ENCODE measurements at regions not wholly inside any gene's neighbourhood (a gene's known extent, or its start where the extent isn't known, plus 50 kb on each side); places are given as distances from the start of the nearest gene placed in this dataset.
"Not testable (repeated sequence)": the region's sequence is repeated elsewhere in the genome, so short reads cannot be mapped to it uniquely, and the experiment has no call there.

DNA sequence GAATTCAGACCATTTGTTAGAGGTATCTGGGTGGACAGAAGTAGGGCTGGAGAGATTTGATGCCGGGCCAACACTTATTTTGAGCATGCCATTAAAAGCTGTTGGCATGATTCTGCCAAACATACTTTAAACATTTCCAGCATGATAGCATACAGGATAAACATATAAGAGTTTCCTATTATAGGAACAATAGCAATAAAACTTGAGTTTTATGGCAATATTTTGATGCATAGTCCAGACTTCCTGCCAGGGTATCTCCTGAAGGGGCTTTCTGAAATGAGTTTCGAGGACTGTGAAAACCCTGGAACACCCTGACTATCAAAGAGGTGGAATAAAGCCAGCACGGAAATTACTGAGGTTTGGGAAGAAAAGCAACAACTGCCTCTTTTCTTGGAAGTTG lies 1398.0 kb upstream of the NXPH2 start:
- no peak for DNase-seq

DNA sequence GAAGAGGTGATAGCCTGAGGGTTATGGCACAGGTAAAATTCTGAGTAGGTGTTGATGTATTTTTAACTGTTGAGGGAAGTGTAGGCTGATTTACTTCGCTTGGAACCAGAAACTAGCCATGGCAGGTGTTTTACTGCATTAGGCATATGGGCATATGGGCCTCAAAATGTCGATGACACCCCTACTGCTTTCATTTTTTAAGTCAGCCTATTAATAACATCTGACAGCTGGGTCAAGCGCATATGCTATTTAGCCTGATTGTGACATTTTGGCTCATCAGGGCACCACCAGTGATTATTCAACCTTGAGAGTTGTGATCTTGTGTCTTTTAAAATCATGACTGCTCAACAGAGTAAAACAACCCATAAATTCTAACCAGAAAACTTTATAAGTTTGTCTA lies 1396.9 kb upstream of the NXPH2 start:
- no peak for DNase-seq

DNA sequence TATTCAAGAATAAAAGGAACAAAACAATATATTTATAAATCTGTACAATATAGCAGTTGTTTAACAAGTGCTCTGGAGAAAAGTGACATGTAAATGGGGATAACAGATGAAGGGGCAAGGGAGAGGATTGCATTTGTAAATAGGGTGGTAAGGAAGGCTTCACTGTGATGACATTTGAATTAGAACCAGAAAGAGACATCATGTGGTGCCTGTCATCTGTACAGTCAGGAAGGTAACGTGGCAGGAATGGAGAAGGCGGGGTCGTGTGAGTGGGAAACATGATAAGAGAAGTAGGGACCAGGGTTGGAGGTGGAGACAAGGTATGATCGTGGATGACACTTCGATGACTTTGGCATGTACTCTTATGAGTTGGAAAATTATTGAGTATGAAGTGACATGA lies 1393.6 kb upstream of the NXPH2 start:
- DNase-seq, result no peak

DNA sequence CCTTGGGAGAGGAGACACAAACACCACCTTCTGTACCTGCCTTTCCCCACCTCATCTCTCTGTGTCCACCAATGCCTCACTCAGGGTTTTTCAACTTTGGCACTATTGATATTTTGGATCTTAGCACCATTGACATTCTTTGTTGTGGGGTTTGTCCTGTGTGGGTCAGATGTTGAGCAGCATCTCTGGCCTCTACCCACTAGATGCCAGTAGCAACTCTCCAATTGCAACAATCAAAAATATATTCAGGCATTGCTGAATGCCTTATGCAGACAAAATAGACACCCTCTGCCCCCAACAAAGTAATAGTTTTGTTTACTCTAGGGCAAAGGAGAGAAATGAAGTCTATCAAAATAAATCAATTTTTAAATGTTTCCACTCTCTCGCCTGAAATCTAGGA lies 1384.3 kb upstream of the NXPH2 start:
- no peak for DNase-seq

DNA sequence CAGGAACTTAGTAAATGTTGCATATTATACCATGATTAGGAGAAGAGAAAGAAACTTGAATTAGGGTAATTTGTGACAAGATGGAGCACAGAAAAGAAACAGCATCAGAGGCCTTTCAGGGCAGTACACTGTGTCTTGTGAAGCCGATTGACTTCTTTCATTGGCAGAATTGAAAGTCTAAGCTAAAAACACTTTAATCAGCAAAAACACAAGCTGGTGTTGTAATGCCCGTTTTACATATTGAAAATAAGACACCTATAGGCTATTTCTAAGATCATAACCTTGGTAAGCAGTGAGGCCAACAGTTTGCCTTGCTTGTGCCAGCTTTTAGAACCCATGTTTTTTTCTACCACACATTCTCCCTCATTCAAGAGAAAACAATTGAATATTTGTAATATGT lies 1378.1 kb upstream of the NXPH2 start:
- no peak for DNase-seq

DNA sequence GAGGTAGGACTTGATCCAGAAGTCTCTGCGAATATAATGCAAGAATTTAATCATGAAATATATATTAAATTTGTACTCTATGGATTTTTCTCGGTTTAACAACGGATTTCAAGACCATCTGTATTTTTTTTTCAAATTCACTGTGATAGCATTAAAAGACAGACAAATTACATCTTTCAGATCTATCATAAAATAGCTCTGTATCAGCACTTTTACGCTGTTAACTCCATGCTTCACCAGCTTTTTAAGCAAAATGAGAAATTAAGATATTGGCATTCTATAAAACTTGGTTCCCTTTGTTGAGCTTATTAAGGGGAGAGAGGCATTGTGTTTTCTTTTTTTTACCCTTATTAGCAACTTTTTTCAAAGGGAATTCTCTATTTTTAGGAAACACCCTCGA lies 1377.6 kb upstream of the NXPH2 start:
- no peak for DNase-seq

DNA sequence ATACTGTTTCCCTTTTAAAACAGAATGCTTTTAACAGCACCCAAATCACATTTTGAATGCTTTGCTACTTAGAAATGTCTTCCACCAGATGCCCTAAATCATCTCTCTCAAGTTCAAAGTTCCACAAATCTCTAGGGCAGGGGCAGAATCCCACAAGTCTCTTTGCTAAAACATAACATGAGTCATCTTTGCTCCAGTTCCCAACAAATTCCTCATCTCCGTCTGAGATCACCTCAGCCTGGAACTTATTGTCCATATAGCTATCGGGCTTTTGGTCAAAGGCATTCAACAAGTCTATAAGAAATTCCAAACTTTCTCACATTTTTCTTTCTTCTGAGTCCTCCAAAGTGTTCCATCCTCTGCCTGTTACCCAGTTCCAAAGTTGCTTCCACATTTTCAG lies 1374.5 kb upstream of the NXPH2 start:
- DNase-seq, result no peak

DNA sequence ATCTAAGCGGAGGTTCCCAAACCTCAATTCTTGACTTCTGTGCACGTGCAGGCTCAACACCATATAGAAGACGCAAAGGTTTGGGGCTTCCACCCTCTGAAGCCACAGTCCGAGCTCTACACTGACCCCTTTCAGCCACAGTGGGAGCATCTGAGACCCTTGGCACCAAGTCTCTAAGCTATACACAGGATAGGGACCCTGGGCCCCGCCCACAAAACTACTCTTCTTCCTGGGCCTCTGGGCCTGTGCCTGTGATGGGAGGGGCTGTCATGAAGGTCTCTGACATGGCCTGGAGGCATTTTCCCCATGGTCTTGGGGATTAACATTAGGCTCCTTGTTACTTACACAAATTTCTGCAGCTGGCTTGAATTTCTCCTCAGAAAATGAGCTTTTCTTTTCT lies 1374.1 kb upstream of the NXPH2 start:
- DNase-seq, result no peak

DNA sequence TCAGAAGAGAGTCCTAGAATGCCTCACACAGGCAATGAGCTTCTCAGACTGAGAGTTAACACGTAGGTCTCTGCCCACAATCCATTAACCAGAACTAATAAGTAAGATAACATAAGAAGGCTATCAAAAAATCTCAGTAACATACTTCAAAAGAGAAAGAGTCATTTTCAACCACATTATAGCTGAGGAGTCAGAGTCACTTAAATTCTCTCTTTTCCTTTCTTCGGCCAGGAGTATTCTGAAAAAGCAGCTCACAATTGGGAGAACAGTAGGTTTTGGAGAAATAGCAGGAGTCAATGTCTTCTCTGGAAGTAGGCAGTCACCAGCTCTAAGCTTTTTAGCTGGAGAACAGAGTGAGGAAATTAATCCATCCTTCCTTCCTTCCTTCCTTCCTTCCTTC lies 1364.4 kb upstream of the NXPH2 start:
- DNase-seq, result no peak

DNA sequence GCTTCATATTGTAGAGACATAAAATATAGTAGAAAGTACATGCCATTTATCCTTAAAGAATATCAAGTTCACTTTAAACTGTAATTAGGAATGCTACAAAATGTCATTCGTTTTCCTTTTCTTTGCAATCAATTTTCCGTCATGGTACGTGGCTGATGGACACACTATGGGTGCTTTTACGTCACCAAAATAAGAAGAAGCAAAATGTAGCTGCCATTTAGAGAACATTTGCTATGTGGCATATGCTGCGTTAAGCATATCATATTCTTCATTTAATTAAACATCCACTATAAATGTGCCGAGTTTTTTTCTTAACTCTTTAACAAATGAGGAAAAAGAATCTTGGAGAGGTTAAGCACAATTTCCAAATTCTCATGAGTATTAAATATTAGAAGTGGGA lies 1358.5 kb upstream of the NXPH2 start:
- no peak for DNase-seq

DNA sequence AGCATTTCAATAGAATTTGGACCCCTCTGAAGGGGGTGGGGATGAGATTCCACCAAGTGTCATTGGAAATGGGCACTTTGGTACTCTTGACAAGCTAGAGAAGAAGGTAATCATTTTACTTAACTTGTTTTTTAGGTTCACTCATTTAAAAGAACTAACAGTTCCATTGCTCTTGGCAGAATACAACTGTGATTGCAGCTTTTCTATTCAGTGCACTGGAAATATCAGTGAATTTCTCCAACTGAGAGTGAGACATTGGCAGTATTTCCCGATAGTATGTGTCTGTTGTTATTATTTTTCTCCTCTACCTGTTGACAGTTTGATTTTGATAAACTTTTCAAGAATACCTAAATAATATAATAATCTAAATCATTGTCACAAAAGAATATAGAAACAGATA lies 1356.7 kb upstream of the NXPH2 start:
- DNase-seq, result no peak

DNA sequence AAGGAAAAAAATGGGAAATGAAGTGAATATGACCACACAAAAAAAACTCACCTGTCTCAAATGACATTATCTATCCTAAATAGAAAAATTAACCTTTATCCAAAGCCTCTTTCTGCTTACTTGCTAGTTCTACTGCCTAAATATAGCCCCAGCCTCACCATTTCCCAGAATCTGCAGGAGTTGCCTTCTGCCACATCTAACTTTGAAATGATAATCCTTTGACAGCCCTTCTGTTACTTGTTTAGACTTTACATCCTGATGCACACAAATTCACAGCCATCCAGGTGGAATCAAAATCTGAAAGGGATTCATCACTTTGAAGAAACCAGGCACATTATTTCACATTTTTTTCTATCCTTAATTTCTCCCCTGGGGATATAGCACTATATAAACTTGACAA lies 1356.2 kb upstream of the NXPH2 start:
- DNase-seq, result no peak

DNA sequence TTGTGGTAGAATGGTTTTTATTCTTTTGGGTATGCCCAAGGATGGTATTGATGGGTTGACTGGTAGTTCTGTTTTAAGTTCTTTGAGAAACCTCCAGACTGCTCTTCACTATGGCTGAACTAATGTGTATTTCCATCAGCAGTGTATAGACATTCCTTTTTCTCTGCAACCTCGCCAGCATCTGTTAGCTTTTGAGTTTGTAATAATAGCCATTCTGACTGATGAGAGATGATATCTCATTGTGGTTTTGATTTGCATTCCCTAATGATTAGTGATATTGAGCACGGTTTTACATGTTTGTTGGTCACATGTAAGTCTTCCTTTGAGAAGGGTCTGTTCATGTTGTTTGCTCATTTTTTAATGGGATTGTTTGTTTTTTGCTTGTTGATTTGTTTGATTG lies 1348.7 kb upstream of the NXPH2 start:
- no peak for DNase-seq

DNA sequence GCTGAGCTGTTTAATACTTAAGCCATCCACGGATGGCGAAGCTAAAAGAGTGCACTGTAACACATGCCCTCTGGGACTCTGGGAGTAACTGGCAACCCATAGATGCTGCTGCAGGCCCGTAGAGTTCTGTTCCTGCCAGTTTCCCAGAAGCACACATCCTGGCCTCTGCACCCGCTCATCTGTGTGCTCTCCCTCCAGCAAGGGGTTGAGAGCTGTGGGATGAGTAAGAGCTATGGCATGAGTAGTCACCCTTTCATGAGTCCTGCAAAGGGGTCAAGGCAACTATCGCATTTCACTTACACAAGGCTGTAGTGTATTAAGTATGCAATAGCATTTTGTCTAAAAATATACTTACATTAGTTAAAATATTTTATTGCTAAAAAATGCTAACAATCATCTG lies 1341.8 kb upstream of the NXPH2 start:
- no peak for DNase-seq

DNA sequence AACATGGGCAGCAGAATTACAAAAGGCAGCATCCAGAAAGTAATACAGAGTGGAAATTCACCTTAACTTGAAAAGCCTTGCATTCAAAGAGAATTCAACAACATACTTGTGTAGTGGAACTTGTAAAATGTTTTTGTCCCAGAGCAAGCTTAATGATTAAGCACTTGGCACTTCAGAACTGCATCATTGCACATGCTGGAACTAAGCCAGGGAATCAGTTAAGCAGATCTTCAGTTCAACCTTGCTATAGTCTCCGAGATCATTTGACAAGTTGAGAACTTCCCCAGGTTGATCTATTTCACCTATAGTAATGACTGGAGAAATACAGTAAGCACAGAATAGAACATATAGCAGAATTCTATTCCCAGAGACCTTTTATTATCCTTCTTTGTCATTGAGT lies 1337.2 kb upstream of the NXPH2 start:
- no peak for DNase-seq

DNA sequence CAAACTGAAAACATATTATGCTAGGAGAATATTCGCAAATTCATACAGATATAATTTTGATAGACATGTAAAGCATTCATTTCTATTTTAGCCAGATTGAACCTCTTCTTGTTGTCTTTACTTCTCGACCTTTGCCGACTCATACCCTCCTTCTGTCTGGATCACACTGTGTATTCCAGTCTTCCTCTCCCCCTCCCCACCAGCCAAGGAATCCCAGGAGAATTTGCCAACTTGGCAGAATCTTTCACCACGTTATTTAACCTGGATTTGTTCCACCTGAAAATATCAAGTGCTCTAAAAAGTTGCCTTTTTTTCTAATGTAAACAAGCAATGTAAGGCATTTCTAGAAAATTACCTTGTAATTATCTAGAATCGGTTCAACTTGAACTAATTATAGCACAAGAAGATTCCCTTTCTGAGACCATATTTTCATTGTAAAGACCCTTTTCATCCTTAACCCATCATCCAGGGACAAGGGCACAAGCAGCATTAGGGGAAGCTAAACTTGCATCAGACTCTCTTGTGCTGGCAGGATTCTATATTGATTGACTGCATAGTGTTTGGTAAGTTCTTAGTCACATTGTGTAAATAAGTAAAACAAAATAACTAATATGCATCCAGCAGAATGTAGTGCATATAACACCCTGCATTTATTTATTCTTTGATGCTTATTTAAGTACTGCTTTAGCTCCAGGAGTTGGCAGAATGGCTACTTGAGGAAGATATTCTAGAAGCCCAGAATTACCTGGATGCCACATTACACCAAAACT lies 1328.7 kb upstream of the NXPH2 start:
- DNase-seq, result no peak

DNA sequence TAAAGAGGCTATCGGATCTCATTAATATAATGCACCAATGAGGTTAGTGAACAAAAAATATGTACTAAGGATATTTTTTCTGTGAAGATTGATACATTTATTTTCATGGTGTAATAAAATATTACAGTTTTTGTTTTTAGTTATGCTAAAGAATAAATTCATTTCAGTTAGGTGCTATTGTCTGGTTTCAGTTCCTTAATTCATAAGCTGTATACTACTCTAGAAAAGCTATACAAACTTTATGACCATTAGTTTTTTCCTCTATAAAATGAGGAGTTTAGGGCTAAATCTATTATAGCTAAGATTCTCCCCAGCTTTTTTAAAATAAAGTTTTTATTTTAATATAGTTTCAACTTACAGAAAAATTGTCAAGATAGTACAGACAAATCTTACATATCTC lies 1311.7 kb upstream of the NXPH2 start:
- no peak for DNase-seq

DNA sequence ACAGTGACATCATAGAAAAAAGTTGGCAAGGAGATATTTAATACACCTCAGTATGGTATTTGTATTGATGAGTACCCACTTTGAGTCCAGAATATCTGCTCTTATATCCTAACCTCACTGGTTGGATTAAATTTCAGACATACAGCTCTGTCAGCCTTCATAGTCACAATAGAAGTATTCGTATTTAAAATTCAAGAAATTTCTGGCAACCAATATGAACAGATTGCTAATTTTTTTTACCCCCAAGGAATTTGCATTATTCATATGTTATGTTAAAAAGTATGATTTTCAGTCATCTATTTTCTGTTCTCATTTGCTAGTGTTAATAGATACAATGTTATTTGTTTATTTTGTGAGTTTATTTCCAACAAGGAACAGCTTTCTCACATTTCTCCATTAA lies 1306.8 kb upstream of the NXPH2 start:
- no peak for DNase-seq

DNA sequence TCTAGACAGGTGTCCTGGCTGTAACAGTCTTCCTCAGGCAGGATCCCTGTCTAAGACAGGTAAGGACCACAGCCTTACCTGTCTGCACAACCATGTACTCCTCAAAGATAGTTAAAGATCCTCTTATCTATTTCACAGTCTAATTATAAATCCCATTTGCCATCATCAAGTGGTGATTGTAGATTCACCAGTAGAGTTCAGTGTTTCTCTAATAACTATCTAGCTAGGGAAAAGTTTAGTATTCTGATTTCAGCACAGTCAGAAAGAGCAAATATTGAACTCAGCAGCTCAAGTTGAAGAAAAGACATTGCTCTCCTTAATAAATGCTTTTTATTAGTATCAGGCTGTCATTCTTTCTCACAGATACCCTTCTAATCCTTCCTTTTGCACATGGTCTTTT lies 1305.5 kb upstream of the NXPH2 start:
- no peak for DNase-seq

DNA sequence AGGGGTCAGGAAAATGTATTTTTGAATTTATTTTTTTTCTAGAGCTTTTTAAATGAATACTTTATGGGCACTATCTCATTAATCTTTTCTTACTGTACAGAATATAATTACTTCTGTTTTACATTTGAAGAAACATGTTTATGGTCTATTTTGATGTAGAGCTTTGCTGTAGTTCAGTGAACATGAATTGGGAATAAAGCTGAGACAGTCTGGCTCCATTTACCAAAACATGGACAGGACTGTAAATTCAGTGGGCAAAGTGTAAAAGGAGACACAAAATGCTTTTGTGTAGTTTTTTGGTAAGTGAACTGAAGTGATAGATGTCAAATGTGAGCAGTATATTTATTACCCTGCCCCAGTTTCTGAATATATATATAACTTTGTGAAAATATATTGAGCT lies 1298.8 kb upstream of the NXPH2 start:
- DNase-seq, result no peak

DNA sequence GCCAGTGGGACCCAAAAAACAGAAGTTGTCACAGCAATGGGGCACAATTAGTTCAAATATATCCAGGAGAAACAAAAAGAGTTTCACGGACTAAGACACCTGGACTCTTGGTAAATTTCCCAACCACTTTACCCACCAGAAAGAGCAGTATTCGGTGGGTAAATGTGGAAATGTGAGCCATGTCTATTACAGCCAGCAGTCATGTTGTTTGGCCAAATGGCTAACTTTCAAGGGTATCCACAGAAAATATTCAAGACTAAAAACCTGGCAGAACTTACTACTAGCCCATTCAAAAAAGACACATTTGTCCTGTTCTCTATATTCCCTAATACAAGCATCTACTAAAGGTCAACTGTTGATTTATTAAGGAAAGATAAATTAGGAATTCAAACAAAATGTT lies 1296.0 kb upstream of the NXPH2 start:
- no peak for DNase-seq

DNA sequence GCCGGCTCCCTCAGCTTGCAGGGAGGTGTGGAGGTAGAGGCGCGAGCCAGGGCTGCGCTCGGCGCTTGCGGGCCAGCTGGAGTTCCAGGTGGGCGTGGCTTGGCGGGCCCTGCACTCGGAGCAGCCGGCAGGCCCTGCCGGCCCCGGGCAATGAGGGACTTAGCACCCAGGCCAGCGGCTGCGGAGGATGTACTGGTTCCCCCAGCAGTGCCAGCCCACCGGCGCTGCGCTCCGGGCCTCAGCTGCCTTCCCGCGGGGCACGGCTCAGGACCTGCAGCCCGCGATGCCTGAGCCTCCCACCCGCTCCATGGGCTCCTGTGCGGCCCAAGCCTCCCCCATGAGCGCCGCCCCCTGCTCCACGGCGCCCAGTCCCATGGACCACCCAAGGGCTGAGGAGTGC lies 1293.6 kb upstream of the NXPH2 start:
- not testable (repeated sequence) for DNase-seq

DNA sequence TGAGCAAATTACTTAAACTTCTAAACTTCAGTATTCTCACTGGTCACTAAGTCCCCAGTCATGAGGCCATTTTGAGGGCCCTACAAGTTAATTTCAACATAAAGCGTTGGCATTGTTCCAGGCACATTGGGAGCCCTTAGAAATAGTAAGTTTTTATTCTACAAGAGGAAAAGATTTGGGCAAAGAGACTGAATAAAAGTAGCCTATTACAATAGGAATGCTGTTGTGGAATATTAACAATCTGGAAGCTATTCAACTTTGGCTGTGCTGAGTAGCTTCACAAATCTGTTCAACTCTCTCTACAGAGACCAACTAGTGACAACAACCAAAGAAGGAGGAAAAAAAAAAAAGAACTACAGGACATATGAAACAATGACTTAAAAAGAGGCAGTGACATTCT lies 1287.5 kb upstream of the NXPH2 start:
- DNase-seq, result no peak

DNA sequence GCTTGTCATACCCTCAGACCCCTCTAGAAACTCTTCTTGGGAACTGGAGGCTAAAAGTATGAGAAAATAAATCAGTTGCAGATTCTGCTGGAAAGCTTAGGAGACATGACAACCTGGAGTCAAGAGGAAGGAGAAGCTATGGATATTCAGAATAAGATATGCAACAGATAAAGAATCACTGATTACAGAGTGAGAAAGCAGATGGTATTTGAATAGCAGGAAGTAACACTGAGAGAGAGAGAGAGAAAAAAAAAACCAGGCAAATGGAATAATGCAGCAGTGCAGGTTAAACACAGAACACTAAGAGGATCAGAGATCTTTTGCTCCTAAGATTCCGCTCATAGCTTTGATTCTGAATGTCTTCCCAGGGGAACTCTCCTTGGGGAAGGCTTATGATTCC lies 1284.1 kb upstream of the NXPH2 start:
- no peak for DNase-seq

DNA sequence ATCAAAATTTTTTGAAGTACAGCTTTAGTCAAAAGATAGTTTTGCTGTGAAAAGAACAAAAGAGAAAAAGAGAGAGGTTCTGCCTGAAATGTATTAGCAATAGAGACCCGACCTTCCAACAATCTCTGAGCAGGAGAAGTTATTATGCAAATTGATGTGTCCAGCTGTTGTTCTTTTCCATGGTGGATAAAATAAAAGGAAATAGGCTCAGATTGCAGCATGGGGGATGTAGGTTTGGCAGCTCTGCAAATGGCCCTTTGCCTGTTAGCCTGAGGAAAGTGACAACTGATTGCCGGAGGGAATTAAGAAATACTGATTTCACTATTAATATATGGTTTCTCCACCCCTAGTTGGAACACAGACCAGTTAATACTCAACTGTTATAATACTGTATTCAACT lies 1283.2 kb upstream of the NXPH2 start:
- DNase-seq, result no peak

DNA sequence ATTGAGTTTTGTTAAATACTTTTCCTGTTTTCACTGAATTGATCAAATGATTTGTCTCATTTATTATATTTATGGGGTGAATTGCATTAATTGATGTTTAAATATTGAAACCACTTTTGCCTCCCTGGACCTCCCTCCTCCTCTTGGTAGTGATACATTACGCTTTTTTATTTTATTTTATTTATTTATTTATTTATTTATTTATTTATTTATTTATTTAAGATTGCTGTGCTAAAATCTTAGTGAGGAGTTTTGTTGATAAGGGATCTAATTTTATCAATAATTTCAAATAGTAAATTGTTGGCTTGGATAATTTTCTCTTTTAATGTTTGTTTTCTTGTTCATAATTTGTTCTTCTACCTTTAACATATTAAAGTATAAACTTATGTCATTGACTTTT lies 1281.0 kb upstream of the NXPH2 start:
- no peak for DNase-seq

All from retina (tissue), 1 donor.